SK-N-SH (cell line): ENCODE measurements at regions not wholly inside any gene's neighbourhood (a gene's known extent, or its start where the extent isn't known, plus 50 kb on each side); places are given as distances from the start of the nearest gene placed in this dataset.

Source experiments
- CTCF ChIA-PET: fragments of 300-600, 350-600 bp; formaldehyde crosslinking; extraction: SDS; loops from one replicate; lab custom pipeline; 2021; lab: Yijun Ruan, JAX
- POLR2A ChIA-PET: fragments of 350-600 bp; sonication (Branson Sonifier 250); formaldehyde crosslinking; extraction: SDS; loops from one replicate; lab custom pipeline; 2020; ENCODE audit warnings: antibody characterized with exemption, inconsistent platforms; lab: Yijun Ruan, JAX
- DNase-seq: peaks from one replicate; pipeline ENCODE4 v3.0.0; 2012
- H2AFZ ChIP-seq: fragments of 200-600 bp; sonication (generic); 2 replicates; pipeline ENCODE4 v1.8.1; 2016; ENCODE audit warnings: antibody characterized with exemption, mild to moderate bottlenecking, low read depth
- H3F3A ChIP-seq: fragments of 200-600 bp; sonication (generic); replicated peaks from 2 replicates; pipeline ENCODE3; 2016; ENCODE audit warnings: antibody characterized with exemption, mild to moderate bottlenecking; ENCODE audit not compliant: insufficient read depth
- H3K27ac ChIP-seq, 2 experiments: fragments of 200-500 bp in 1 of 2; fragments of 200-600 bp in 1 of 2; sonication (Bioruptor generic) in 1 of 2; sonication (generic), shearing (Covaris generic) in 1 of 2; 2 replicates each; pipeline versions ENCODE4 v1.5.1 to v1.6.1; 2014 to 2016; ENCODE audit warnings: low read depth in 2 of 2, inconsistent platforms in 1 of 2, low read length in 1 of 2, mild to moderate bottlenecking in 1 of 2, mixed read lengths in 1 of 2
- H3K27me3 ChIP-seq: fragments of 200-600 bp; sonication (generic), shearing (Covaris generic); 2 replicates; pipeline ENCODE4 v1.6.1; 2016; ENCODE audit warnings: mixed run types; ENCODE audit not compliant: insufficient read depth
- H3K36me3 ChIP-seq, 2 experiments: fragments of 200-500 bp in 1 of 2; fragments of 200-600 bp in 1 of 2; sonication (Bioruptor generic) in 1 of 2; sonication (generic) in 1 of 2; replicated peaks in 1 of 2; 2 replicates each; pipeline versions ENCODE3 to v1.5.1; 2014 to 2016; ENCODE audit warnings: low read length in 1 of 2, mild to moderate bottlenecking in 1 of 2; ENCODE audit not compliant: insufficient read depth in 2 of 2, control insufficient read depth in 1 of 2
- H3K4me1 ChIP-seq, 2 experiments: fragments of 200-500 bp in 1 of 2; fragments of 200-600 bp in 1 of 2; sonication (Bioruptor generic) in 1 of 2; sonication (generic), shearing (Covaris generic) in 1 of 2; 2 replicates each; pipeline versions ENCODE4 v1.5.1 to v1.6.1; 2014 to 2016; ENCODE audit warnings: low read depth in 1 of 2, low read length in 1 of 2, mixed run types in 1 of 2; ENCODE audit not compliant: insufficient read depth in 2 of 2, control insufficient read depth in 1 of 2
- H3K4me2 ChIP-seq: fragments of 200-600 bp; sonication (generic), shearing (Covaris generic); 2 replicates; pipeline ENCODE4 v1.6.1; 2017; ENCODE audit warnings: mixed run types
- H3K4me3 ChIP-seq, 2 experiments: fragments of 200-500 bp in 1 of 2; fragments of 200-600 bp in 1 of 2; sonication (Bioruptor generic) in 1 of 2; sonication (generic), shearing (Covaris generic) in 1 of 2; 2 replicates each; pipeline versions ENCODE4 v1.5.1 to v1.8.1; 2014 to 2016; ENCODE audit warnings: low read depth in 2 of 2, inconsistent platforms in 1 of 2, low read length in 1 of 2, mild to moderate bottlenecking in 1 of 2, mixed read lengths in 1 of 2, moderate library complexity in 1 of 2
- H3K79me2 ChIP-seq: fragments of 200-600 bp; sonication (generic); 2 replicates; pipeline ENCODE4 v1.8.1; 2017; ENCODE audit warnings: mild to moderate bottlenecking; ENCODE audit not compliant: insufficient read depth
- H3K9ac ChIP-seq: fragments of 200-600 bp; sonication (generic); 2 replicates; pipeline ENCODE4 v1.6.1; 2017; ENCODE audit warnings: mixed run types
- H3K9me2 ChIP-seq: fragments of 200-600 bp; sonication (generic); 2 replicates; pipeline ENCODE4 v1.6.1; 2017; ENCODE audit warnings: mixed run types
- H3K9me3 ChIP-seq: fragments of 200-600 bp; sonication (generic); 2 replicates; pipeline ENCODE4 v1.6.1; 2017; ENCODE audit warnings: mixed run types, mild to moderate bottlenecking, moderate library complexity
- H4K20me1 ChIP-seq: fragments of 200-600 bp; sonication (generic); 2 replicates; pipeline ENCODE4 v1.6.1; 2017; ENCODE audit warnings: mild to moderate bottlenecking, mixed run types; ENCODE audit not compliant: insufficient read depth
- CHD2 ChIP-seq: fragments of 150-350 bp; IDR thresholded peaks from 2 replicates; pipeline ENCODE4 v1.6.1; 2018; ENCODE audit warnings: low read length; ENCODE audit not compliant: partially characterized antibody
- EZH2phosphoT487 ChIP-seq: fragments of 200-600 bp; sonication (generic); IDR thresholded peaks from 2 replicates; pipeline ENCODE4 v1.6.1; 2017; ENCODE audit warnings: low read depth, mixed run types, mild to moderate bottlenecking, antibody characterized with exemption, moderate library complexity, borderline replicate concordance
- FOXM1 ChIP-seq: IDR thresholded peaks from 2 replicates; pipeline ENCODE4 v1.4.0; 2012; ENCODE audit warnings: low read depth, mild to moderate bottlenecking
- GABPA ChIP-seq: IDR thresholded peaks from 2 replicates; pipeline ENCODE4 v1.4.0; 2012; ENCODE audit warnings: low read depth, mild to moderate bottlenecking
- JUND ChIP-seq: IDR thresholded peaks from 2 replicates; pipeline ENCODE4 v1.4.0; 2012
- NFIC ChIP-seq: IDR thresholded peaks from 2 replicates; pipeline ENCODE4 v1.4.0; 2012; ENCODE audit warnings: borderline replicate concordance
- NRF1 ChIP-seq: IDR thresholded peaks from 2 replicates; pipeline ENCODE4 v1.6.1; 2012; ENCODE audit warnings: low read depth, mild to moderate bottlenecking, low read length
- POLR2AphosphoS5 ChIP-seq: IDR thresholded peaks from 2 replicates; pipeline ENCODE4 v1.6.1; 2012; ENCODE audit warnings: low read depth, low read length
- RFX5 ChIP-seq: IDR thresholded peaks from 2 replicates; pipeline ENCODE4 v1.6.1; 2012; ENCODE audit warnings: mild to moderate bottlenecking, improper control_type of control experiment, low read length
- RXRA ChIP-seq: IDR thresholded peaks from 2 replicates; pipeline ENCODE4 v1.4.0; 2012; ENCODE audit warnings: low read depth, mild to moderate bottlenecking, borderline replicate concordance
- SIN3A ChIP-seq: IDR thresholded peaks from 2 replicates; pipeline ENCODE4 v1.6.1; 2012; ENCODE audit warnings: low read depth, mild to moderate bottlenecking, low read length, moderate library complexity, borderline replicate concordance
- TAF1 ChIP-seq: IDR thresholded peaks from 2 replicates; pipeline ENCODE4 v1.6.1; 2012; ENCODE audit warnings: low read depth, mild to moderate bottlenecking, low read length, moderate library complexity, borderline replicate concordance
- TEAD4 ChIP-seq: IDR thresholded peaks from 2 replicates; pipeline ENCODE4 v1.4.0; 2012; ENCODE audit warnings: mild to moderate bottlenecking, borderline replicate concordance; ENCODE audit not compliant: insufficient read depth
- YY1 ChIP-seq: IDR thresholded peaks from 2 replicates; pipeline ENCODE4 v1.4.0; 2012; ENCODE audit warnings: low read depth, mild to moderate bottlenecking
- WGBS: methylation state at CpG from one replicate; pipeline ENCODE4 v1.1.6; 2017; ENCODE audit warnings: low lambda C conversion rate; 5-methylcytosine and 5-hydroxymethylcytosine counted together
- TF ChIP-seq, protein P1 (sequence below): IDR thresholded peaks from 2 replicates; pipeline ENCODE4; 2012
- TF ChIP-seq, protein P2 (sequence below): IDR thresholded peaks from 2 replicates; pipeline ENCODE4 v1.4.0; 2012; ENCODE audit warnings: low read depth, borderline replicate concordance
- TF ChIP-seq, protein P3 (sequence below): IDR thresholded peaks from 2 replicates; pipeline ENCODE4 v1.4.0; 2012; ENCODE audit warnings: low read depth, borderline replicate concordance
- TF ChIP-seq, protein P4 (sequence below): fragments of 150-350 bp; IDR thresholded peaks from 2 replicates; pipeline ENCODE4 v1.6.1; 2016; ENCODE audit warnings: mild to moderate bottlenecking, low read depth, low read length
- TF ChIP-seq, protein P5 (sequence below): fragments of 200-600 bp; sonication (generic); IDR thresholded peaks from 2 replicates; pipeline ENCODE4 v1.6.1; 2017; ENCODE audit warnings: antibody characterized with exemption, mild to moderate bottlenecking, moderate library complexity

DNA sequence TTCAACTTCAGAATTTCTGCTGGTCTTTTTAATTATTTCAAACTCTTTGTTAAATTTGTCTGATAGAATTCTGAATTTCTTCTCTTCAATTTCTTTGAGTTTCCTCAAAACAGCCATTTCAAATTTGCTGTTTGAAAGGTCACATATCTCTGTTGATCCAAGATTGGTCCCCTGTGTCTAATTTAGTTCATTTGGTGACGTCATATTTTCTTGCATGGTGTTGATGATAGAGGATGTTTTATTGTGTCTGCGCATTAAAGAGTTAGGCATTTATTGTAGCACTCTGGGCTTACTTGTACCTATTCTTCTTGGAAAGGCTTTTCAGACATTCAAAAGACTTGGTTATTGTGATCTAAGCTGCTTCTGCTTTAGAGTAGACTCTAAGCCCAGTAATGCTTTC lies 698.4 kb upstream of the LRRTM1 start:
- Histone ChIP-seq H3K4me3 (no peak overlapping the region), H3K9ac (no peak overlapping the region), H2AFZ (no peak overlapping the region), H4K20me1 (no peaks in the 10 kb centered on the region), H3F3A (no peaks in the 10 kb centered on the region), H3K79me2 (no peaks in the 10 kb centered on the region), H3K27me3 (no peaks in the 10 kb centered on the region), H3K9me2 (no peaks in the 10 kb centered on the region), H3K4me2 (no peak overlapping the region), H3K4me1 (no peaks in the 10 kb centered on the region), H3K27ac (no peak overlapping the region), H3K9me3 (peaks cover 12% of the 10 kb centered on the region; the same call in 1 of the 2 replicates), H3K36me3 (no peaks in the 10 kb centered on the region)
- POLR2A ChIA-PET: no interaction called here
- CTCF ChIA-PET: no interaction called here
- DNase-seq: no peak
- TF ChIP-seq, protein P1, sequence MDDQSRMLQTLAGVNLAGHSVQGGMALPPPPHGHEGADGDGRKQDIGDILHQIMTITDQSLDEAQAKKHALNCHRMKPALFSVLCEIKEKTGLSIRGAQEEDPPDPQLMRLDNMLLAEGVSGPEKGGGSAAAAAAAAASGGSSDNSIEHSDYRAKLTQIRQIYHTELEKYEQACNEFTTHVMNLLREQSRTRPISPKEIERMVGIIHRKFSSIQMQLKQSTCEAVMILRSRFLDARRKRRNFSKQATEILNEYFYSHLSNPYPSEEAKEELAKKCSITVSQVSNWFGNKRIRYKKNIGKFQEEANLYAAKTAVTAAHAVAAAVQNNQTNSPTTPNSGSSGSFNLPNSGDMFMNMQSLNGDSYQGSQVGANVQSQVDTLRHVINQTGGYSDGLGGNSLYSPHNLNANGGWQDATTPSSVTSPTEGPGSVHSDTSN: no peak
- TF ChIP-seq RXRA (no peak), FOXM1 (no peak), RFX5 (no peak), TAF1 (no peak), SIN3A (no peak), YY1 (no peak), POLR2AphosphoS5 (no peak), NRF1 (no peak), JUND (no peak), TEAD4 (no peak), CHD2 (no peak)
- TF ChIP-seq, protein P2, sequence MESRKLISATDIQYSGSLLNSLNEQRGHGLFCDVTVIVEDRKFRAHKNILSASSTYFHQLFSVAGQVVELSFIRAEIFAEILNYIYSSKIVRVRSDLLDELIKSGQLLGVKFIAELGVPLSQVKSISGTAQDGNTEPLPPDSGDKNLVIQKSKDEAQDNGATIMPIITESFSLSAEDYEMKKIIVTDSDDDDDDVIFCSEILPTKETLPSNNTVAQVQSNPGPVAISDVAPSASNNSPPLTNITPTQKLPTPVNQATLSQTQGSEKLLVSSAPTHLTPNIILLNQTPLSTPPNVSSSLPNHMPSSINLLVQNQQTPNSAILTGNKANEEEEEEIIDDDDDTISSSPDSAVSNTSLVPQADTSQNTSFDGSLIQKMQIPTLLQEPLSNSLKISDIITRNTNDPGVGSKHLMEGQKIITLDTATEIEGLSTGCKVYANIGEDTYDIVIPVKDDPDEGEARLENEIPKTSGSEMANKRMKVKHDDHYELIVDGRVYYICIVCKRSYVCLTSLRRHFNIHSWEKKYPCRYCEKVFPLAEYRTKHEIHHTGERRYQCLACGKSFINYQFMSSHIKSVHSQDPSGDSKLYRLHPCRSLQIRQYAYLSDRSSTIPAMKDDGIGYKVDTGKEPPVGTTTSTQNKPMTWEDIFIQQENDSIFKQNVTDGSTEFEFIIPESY: no peak
- WGBS: 37% methylated on average over 2 of the region's 2 CpGs

DNA sequence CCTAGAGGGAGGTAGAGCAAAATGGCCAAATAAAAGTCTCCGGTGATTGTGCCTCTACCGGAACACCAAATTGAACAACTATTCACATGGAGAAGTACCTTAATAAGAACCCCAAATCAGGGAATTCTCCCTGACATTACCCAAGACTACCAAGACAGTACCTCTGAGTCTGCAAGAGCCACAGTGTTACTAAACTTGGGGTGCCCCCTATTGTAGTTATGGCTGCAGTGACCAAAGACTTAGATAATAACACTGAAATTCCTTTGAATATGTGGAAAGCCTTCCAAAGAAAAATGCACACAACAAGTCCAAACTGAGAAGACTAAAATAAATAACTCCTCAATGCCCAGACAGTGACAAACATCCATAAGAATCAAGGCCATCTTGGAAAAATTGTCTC lies 682.9 kb upstream of the LRRTM1 start:
- Histone ChIP-seq H3K4me2 (no peak overlapping the region), H3K27ac (no peak overlapping the region), H3K9me2 (no peaks in the 10 kb centered on the region), H3K79me2 (no peaks in the 10 kb centered on the region), H3K9me3 (no peaks in the 10 kb centered on the region; the same call in 1 of the 2 replicates), H3K4me1 (no peaks in the 10 kb centered on the region), H3K27me3 (no peaks in the 10 kb centered on the region), H2AFZ (no peak overlapping the region), H4K20me1 (no peaks in the 10 kb centered on the region), H3K4me3 (no peak overlapping the region), H3F3A (no peaks in the 10 kb centered on the region), H3K9ac (no peak overlapping the region), H3K36me3 (no peaks in the 10 kb centered on the region)
- DNase-seq: no peak
- TF ChIP-seq, protein P3, sequence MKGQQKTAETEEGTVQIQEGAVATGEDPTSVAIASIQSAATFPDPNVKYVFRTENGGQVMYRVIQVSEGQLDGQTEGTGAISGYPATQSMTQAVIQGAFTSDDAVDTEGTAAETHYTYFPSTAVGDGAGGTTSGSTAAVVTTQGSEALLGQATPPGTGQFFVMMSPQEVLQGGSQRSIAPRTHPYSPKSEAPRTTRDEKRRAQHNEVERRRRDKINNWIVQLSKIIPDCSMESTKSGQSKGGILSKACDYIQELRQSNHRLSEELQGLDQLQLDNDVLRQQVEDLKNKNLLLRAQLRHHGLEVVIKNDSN: no peak
- no peak for TF ChIP-seq CHD2
- TF ChIP-seq FOXM1: no peak
- TF ChIP-seq, protein P2: no peak
- no peak for TF ChIP-seq EZH2phosphoT487
- TF ChIP-seq NFIC: no peak
- TF ChIP-seq SIN3A: no peak
- TF ChIP-seq, protein P4, sequence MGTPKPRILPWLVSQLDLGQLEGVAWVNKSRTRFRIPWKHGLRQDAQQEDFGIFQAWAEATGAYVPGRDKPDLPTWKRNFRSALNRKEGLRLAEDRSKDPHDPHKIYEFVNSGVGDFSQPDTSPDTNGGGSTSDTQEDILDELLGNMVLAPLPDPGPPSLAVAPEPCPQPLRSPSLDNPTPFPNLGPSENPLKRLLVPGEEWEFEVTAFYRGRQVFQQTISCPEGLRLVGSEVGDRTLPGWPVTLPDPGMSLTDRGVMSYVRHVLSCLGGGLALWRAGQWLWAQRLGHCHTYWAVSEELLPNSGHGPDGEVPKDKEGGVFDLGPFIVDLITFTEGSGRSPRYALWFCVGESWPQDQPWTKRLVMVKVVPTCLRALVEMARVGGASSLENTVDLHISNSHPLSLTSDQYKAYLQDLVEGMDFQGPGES: no peak
- TF ChIP-seq, protein P5, sequence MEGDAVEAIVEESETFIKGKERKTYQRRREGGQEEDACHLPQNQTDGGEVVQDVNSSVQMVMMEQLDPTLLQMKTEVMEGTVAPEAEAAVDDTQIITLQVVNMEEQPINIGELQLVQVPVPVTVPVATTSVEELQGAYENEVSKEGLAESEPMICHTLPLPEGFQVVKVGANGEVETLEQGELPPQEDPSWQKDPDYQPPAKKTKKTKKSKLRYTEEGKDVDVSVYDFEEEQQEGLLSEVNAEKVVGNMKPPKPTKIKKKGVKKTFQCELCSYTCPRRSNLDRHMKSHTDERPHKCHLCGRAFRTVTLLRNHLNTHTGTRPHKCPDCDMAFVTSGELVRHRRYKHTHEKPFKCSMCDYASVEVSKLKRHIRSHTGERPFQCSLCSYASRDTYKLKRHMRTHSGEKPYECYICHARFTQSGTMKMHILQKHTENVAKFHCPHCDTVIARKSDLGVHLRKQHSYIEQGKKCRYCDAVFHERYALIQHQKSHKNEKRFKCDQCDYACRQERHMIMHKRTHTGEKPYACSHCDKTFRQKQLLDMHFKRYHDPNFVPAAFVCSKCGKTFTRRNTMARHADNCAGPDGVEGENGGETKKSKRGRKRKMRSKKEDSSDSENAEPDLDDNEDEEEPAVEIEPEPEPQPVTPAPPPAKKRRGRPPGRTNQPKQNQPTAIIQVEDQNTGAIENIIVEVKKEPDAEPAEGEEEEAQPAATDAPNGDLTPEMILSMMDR: no peak
- TF ChIP-seq GABPA: no peak
- ChIA-PET POLR2A (no interaction called here), CTCF (no interaction called here)
- 80% methylated on average over 1 of the region's 2 CpGs for WGBS
